ENCODE measurements at regions not wholly inside any gene's neighbourhood (a gene's known extent, or its start where the extent isn't known, plus 50 kb on each side); places are given as distances from the start of the nearest gene placed in this dataset.
A peak's percentile ranks its signal among the peaks of the same experiment; 100 is the strongest.

DNA sequence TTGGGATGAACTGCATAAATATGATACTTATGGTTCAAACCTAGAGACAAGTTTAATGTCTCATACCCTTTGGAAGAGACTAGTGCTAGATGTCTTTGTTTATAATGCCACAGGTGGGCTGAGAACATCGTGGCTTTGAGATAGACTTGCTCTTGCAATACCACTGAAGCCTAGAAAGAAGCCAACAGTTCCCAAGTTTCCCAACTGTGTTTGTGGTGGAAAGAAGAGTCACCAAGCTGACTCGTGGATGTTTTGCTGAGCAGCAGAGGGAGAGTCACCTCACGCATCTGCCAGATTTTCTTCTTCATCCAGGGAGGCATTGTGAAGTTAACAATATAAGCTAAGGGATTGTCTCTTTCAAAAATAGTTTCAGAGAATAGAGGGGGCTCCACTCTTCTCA lies 1076.2 kb downstream of the C4orf33 start:
- DNase-seq (ENCODE audit: low read depth) = no peak

DNA sequence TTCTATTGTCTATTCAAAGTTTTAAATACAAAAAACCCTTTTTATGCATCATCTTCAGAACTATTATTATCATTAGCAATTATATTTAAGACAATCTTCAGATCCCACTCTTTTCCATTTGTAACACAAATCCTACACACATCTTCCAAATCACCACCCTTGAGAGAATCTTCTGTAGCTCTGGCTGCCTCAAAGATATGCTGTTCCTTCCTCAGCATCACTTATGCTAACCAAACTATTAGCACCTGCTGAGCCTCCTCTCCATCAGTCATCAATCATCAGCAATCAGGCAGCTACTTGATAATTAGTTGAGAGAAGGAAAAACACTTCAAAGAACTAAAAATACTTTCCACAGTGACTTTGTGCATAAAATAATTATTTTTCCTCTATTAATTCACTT lies 1082.2 kb downstream of the C4orf33 start:
- DNase-seq (ENCODE audit: low read depth) = no peak

DNA sequence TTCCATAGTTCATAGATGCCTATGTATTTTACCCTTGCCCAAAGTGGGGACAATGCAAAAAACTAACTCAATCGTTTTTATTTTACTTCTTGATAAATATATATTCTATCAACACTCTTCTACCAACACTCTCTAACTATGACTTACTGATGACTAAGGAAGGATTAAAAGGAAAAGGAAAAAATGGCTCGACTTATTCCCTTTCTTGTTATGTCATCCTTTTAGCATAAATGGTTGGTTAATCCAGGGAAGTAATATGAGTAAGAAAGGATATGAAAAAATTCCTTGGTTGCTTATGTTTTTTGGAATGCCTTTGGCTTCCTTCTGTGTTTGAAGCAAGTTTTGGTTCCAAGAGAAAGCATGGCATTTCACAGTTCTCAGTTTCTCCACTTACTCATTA lies 1087.1 kb downstream of the C4orf33 start:
- no peak for DNase-seq (ENCODE audit: low read depth)

GRCh38 chr4:130183766-130184165 lies 1087.8 kb downstream of the C4orf33 start:
- DNase-seq (ENCODE audit: low read depth) = no peak

- DNase-seq (ENCODE audit: low read depth) = no peak
Observed at GRCh38 chr4:130185123-130185522, 1089.2 kb downstream of the C4orf33 start.

GRCh38 chr4:130186931-130187330 lies 1091.0 kb downstream of the C4orf33 start:
- DNase-seq (ENCODE audit: low read depth) = no peak

DNA sequence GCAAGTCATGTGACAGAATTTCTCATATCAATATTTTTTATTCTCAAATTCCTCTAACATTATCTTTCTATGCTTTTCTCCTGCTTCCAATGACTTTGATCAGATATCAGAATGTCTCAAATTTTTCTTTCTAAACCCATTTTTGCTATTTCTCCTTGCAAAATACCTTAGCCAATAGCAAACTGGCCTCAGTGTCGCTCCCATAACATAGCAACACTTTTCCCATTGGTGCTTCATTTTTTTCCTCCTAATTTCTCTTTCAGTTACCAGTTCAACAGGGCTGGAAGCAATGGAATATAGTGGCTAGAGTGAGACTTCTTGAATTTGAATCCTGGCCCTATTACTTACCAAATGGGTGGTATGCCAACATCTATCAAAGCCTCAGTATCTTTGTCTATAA lies 1091.6 kb downstream of the C4orf33 start:
- DNase-seq (ENCODE audit: low read depth) = no peak

- no peak for DNase-seq (ENCODE audit: low read depth)
Observed at GRCh38 chr4:130192787-130193186, 1096.8 kb downstream of the C4orf33 start.

DNA sequence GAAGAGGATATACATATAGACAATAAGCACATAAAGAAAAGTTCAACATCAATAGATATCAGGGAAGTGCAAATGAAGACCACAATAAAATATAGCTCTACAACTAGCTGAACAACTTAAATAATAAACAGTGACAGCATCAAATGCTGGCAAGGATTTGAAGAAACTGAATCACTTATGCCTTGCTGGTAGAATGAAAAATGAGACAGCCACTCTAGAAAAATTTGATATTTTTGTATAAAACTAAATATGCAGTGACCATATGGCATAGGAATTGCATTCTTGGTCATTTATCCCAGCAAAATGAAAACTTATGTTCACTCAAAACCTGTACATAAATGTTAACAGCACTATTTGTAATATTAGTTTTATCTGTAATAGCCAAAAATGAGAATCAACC lies 1102.0 kb downstream of the C4orf33 start:
- DNase-seq (ENCODE audit: low read depth) = no peak

DNA sequence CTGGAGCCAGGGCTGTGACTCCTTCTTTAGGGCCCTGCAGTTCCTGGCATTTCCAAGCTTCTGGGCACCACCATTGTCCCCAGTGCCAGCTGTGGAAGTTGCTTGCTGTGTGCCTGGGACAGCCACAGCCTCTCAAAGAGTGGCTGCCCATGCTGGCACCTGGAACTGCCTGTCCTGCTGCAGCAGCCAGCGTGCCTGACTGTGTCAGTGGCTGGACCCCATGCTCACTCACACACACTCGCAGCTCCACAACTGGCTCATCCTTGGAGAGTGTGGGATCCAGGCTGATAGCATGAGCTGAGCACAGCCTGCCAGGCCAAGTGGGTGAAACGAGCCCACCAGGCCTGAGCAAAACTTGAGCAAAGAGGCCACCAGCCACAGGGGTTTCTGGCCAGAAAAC lies 1107.6 kb downstream of the C4orf33 start:
- no peak for DNase-seq (ENCODE audit: low read depth)

- DNase-seq (ENCODE audit: low read depth) = peak; percentile 58
Observed at GRCh38 chr4:130210864-130211263, 1114.9 kb downstream of the C4orf33 start.

- DNase-seq (ENCODE audit: low read depth) = peak; percentile 2
Observed at GRCh38 chr4:130214268-130214667, 1118.3 kb downstream of the C4orf33 start.

DNA sequence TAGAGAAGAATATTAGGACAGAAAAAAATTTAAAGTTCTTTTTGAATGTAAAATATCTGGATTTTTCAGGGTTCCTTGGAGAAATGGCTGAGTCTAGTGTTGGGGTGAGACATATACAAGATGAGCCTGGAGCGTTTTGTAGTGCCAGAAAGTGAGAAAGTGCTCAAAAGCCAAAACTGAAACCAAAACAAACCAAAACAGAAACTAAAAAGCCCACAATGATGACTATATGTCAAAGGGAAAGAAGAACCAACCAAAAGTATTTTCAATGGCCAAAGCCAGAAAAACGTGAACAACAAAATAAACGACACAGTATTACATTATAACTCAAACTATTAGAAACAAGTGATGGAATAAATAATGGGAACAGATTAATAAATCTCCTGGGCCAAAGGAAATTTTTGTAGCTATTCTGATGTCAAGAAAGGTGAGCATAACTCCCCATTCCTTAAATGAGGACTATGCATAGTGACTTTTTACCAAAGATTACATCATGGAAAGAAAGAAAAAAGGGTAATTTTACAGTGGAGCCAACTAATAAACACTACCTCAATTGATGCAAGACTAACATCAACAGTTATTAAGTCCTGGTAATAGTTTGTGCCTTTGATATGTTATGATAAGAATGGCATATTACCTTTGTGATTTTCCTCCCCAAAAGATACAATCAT lies 1137.6 kb downstream of the C4orf33 start:
- peak; percentile 66 for DNase-seq (ENCODE audit: low read depth)

DNA sequence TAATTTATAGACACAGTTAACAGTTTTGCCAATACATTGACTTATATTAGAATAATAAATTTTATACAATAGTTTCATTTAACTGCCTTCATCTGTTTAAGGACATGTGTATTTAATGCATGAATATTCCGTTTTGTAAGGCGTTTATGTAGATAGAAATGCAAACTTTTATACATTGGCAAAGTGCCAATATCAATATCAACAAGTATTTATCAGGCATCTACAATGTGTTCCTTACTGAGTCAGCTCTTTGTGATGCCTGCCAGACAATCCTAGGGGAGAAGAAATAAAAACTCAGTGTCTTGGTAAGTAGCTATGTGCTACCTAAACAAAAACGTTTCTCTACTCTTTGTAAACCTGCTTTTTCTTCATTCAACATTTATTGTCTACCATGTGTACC lies 1142.2 kb downstream of the C4orf33 start:
- DNase-seq (ENCODE audit: low read depth) = no peak

GRCh38 chr4:130249002-130249401 lies 1153.0 kb downstream of the C4orf33 start:
- no peak for DNase-seq (ENCODE audit: low read depth)

- peak; percentile 81 for DNase-seq (ENCODE audit: low read depth)
Observed at GRCh38 chr4:130257271-130257670, 1161.3 kb downstream of the C4orf33 start.

- no peak for DNase-seq (ENCODE audit: low read depth)
Observed at GRCh38 chr4:130266814-130267213, 1170.9 kb downstream of the C4orf33 start.

- no peak for DNase-seq (ENCODE audit: low read depth)
Observed at GRCh38 chr4:130288576-130288975, 1192.6 kb downstream of the C4orf33 start.

DNA sequence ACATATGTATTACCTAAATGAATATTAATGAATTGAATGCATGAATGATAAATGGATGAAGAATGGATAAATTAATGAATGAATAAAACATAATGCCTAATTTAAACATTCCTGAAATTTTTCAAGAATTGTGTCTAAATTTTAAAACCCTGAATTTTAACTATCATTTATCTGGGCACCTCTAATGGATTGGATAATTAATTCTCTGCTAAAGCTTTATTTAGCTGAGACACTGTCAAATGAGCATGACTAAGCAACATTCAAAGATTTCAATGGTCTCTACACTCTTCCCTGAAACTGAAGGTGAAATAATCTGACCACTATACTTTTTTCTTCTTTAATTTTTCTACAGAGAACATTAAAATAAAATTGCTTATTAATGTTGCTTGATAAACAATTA lies 1197.7 kb downstream of the C4orf33 start:
- DNase-seq (ENCODE audit: low read depth) = no peak

- no peak for DNase-seq (ENCODE audit: low read depth)
Observed at GRCh38 chr4:130296448-130296847, 1200.5 kb downstream of the C4orf33 start.

- DNase-seq (ENCODE audit: low read depth) = no peak
Observed at GRCh38 chr4:130306566-130306965, 1210.6 kb downstream of the C4orf33 start.

DNA sequence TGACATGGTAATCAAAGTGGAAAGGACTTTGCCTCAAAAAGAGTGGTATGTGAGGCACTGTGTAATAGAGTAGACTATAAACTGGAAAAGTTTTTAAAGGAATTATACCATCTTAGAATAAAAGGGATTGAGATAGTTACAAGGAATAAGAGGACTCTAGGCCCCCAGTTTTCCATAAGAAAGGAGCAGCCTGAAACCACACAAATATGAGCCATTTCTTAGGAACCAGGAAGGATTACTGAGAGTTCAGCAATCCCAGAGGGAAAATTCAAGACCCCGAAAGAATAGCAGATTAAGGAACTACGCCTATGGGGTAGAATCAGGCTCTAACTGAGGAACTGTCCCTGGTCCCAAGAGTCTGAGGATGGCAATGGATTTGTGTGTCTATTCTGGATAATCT lies 1213.3 kb downstream of the C4orf33 start:
- no peak for DNase-seq (ENCODE audit: low read depth)

DNA sequence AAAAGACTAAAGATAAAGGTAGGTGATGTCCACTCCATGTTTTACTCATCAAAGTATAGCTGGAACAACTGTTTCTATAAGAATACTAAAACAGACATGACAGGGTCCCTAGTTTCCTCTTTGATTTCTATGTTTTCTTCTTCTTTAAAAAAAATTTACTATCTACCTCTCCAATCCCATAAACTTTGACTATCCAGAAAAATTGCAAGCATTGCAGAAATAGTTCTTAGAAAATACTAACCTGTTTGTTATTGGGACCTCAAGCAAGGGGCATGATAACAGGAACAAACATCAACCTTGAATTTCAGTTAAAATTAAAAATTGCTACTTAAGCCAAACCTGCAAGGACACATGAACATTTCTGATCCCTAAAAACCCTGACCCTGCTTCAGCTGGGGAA lies 1226.5 kb downstream of the C4orf33 start:
- no peak for DNase-seq (ENCODE audit: low read depth)

GRCh38 chr4:130329036-130329435 lies 1233.1 kb downstream of the C4orf33 start:
- DNase-seq (ENCODE audit: low read depth) = no peak
